ENCODE measurements at regions not wholly inside any gene's neighbourhood (a gene's known extent, or its start where the extent isn't known, plus 50 kb on each side); places are given as distances from the start of the nearest gene placed in this dataset.

GRCh38 chr22:22094921-22095320 lies 112.3 kb upstream of the TOP3B start:
- TF ChIP-seq CTCF (IDR thresholded peaks at IDR 0.05) (no peak), EP300 (IDR thresholded peaks at IDR 0.05) (no peak), POLR2A (IDR thresholded peaks at IDR 0.05) (no peak), POLR2AphosphoS5 (IDR thresholded peaks at IDR 0.05) (no peak)
